Activated CD8-positive, alpha-beta memory T cell treated with anti-CD3 and anti-CD28 coated beads, Interleukin-2, amount 10 ng/mL, durations not matched to agents 7 days and 5 days (primary cell): ENCODE measurements at regions not wholly inside any gene's neighbourhood (a gene's known extent, or its start where the extent isn't known, plus 50 kb on each side); places are given as distances from the start of the nearest gene placed in this dataset.

Experiments
- ATAC-seq: fragments of 150-1000 bp; cut with Tn5 transposase; one replicate; pipeline ENCODE4 v1.10.0; 2021; ENCODE audit warnings: moderate library complexity
- CTCF ChIA-PET: fragments of 350-600 bp; sonication (Branson Sonifier 250); formaldehyde crosslinking; loops from one replicate; lab custom pipeline; 2021; ENCODE audit warnings: antibody characterized with exemption; lab: Charles Lee
- DNase-seq: peaks from one replicate; pipeline ENCODE4 v3.0.0-alpha.2; 2020
- H3K27ac Mint-ChIP-seq: one replicate; pipeline ENCODE4 v1.8.0; 2021; ENCODE audit warnings: mild to moderate bottlenecking, mixed read lengths
- H3K27me3 Mint-ChIP-seq: one replicate; pipeline ENCODE4 v1.8.0; 2021; ENCODE audit warnings: mixed read lengths
- H3K36me3 Mint-ChIP-seq: one replicate; pipeline ENCODE4 v1.8.0; 2021; ENCODE audit warnings: mild to moderate bottlenecking, mixed read lengths
- H3K4me1 Mint-ChIP-seq: one replicate; pipeline ENCODE4 v1.8.0; 2021; ENCODE audit warnings: mixed read lengths
- H3K4me3 Mint-ChIP-seq: one replicate; pipeline ENCODE4 v1.8.0; 2021; ENCODE audit warnings: mild to moderate bottlenecking, moderate library complexity, mixed read lengths
- H3K9me3 Mint-ChIP-seq: one replicate; pipeline ENCODE4 v1.8.0; 2022; ENCODE audit warnings: low read depth, mixed read lengths

GRCh38 chr4:189035654-189036053 lies 896.4 kb downstream of the TRIML1 start:
- Mint-ChIP-seq H3K9me3 (peaks cover 17% of the 10 kb centered on the region), H3K36me3 (no peaks in the 10 kb centered on the region), H3K4me3 (no peak overlapping the region), H3K4me1 (no peaks in the 10 kb centered on the region), H3K27me3 (no peaks in the 10 kb centered on the region), H3K27ac (no peak overlapping the region)
- CTCF ChIA-PET = no interaction called here
- ATAC-seq (no peak), DNase-seq (no peak)

GRCh38 chr4:189036906-189037305 lies 897.7 kb downstream of the TRIML1 start:
- H3K27ac Mint-ChIP-seq = no peak overlapping the region
- ATAC-seq (no peak), DNase-seq (no peak)
- H3K27me3 Mint-ChIP-seq = no peaks in the 10 kb centered on the region
- no peak overlapping the region for H3K4me3 Mint-ChIP-seq
- CTCF ChIA-PET = no interaction called here
- no peaks in the 10 kb centered on the region for H3K4me1 Mint-ChIP-seq
- peaks cover 15% of the 10 kb centered on the region for H3K9me3 Mint-ChIP-seq
- no peaks in the 10 kb centered on the region for H3K36me3 Mint-ChIP-seq

- H3K9me3 Mint-ChIP-seq = no peaks in the 10 kb centered on the region
- H3K4me1 Mint-ChIP-seq = no peaks in the 10 kb centered on the region
- H3K4me3 Mint-ChIP-seq = no peak overlapping the region
- no peak overlapping the region for H3K27ac Mint-ChIP-seq
- CTCF ChIA-PET = no interaction called here
- no peaks in the 10 kb centered on the region for H3K36me3 Mint-ChIP-seq
- no peaks in the 10 kb centered on the region for H3K27me3 Mint-ChIP-seq
- ATAC-seq = no peak
- DNase-seq = no peak
These were observed 894.0 kb upstream of the FRG1 start for GRCh38 chr4:189046642-189047041.

GRCh38 chr4:189048119-189048518 lies 892.6 kb upstream of the FRG1 start:
- H3K4me3 Mint-ChIP-seq = no peak overlapping the region
- ATAC-seq (no peak), DNase-seq (no peak)
- no peaks in the 10 kb centered on the region for H3K9me3 Mint-ChIP-seq
- no peaks in the 10 kb centered on the region for H3K36me3 Mint-ChIP-seq
- no peak overlapping the region for H3K27ac Mint-ChIP-seq
- H3K27me3 Mint-ChIP-seq = no peaks in the 10 kb centered on the region
- H3K4me1 Mint-ChIP-seq = no peaks in the 10 kb centered on the region
- CTCF ChIA-PET = no interaction called here

- Mint-ChIP-seq H3K4me1 (no peaks in the 10 kb centered on the region), H3K27me3 (no peaks in the 10 kb centered on the region), H3K9me3 (peaks cover 3% of the 10 kb centered on the region), H3K4me3 (no peak overlapping the region), H3K36me3 (no peaks in the 10 kb centered on the region), H3K27ac (no peak overlapping the region)
- DNase-seq (no peak), ATAC-seq (no peak)
- CTCF ChIA-PET = no interaction called here
These were observed 891.0 kb upstream of the FRG1 start for GRCh38 chr4:189049682-189050081.

- Mint-ChIP-seq H3K27ac (no peak overlapping the region), H3K4me1 (no peaks in the 10 kb centered on the region), H3K4me3 (no peak overlapping the region), H3K9me3 (peaks cover 3% of the 10 kb centered on the region), H3K27me3 (no peaks in the 10 kb centered on the region), H3K36me3 (no peaks in the 10 kb centered on the region)
- DNase-seq = no peak
- CTCF ChIA-PET = no interaction called here
- no peak for ATAC-seq
These were observed 890.0 kb upstream of the FRG1 start for GRCh38 chr4:189050643-189051042.

GRCh38 chr4:189053621-189054020 lies 887.1 kb upstream of the FRG1 start:
- ATAC-seq (no peak), DNase-seq (no peak)
- no peaks in the 10 kb centered on the region for H3K36me3 Mint-ChIP-seq
- CTCF ChIA-PET = no interaction called here
- no peaks in the 10 kb centered on the region for H3K27me3 Mint-ChIP-seq
- no peak overlapping the region for H3K4me3 Mint-ChIP-seq
- H3K4me1 Mint-ChIP-seq = no peaks in the 10 kb centered on the region
- peaks cover 3% of the 10 kb centered on the region for H3K9me3 Mint-ChIP-seq
- H3K27ac Mint-ChIP-seq = no peak overlapping the region

GRCh38 chr4:189060104-189060503 lies 880.6 kb upstream of the FRG1 start:
- Mint-ChIP-seq H3K36me3 (no peaks in the 10 kb centered on the region), H3K4me3 (no peak overlapping the region), H3K9me3 (peaks cover 4% of the 10 kb centered on the region), H3K27me3 (no peaks in the 10 kb centered on the region), H3K4me1 (no peaks in the 10 kb centered on the region), H3K27ac (no peak overlapping the region)
- no peak for ATAC-seq
- CTCF ChIA-PET = no interaction called here
- DNase-seq = no peak

GRCh38 chr4:189062047-189062820 lies 878.4 kb upstream of the FRG1 start:
- Mint-ChIP-seq H3K4me1 (no peaks in the 10 kb centered on the region), H3K27ac (no peak overlapping the region), H3K9me3 (peaks cover 4% of the 10 kb centered on the region), H3K36me3 (no peaks in the 10 kb centered on the region), H3K4me3 (no peak overlapping the region), H3K27me3 (no peaks in the 10 kb centered on the region)
- ATAC-seq (no peak), DNase-seq (no peak)
- CTCF ChIA-PET = no interaction called here

- Mint-ChIP-seq H3K27me3 (no peaks in the 10 kb centered on the region), H3K27ac (no peak overlapping the region), H3K9me3 (peaks cover 10% of the 10 kb centered on the region), H3K36me3 (no peaks in the 10 kb centered on the region), H3K4me1 (no peaks in the 10 kb centered on the region), H3K4me3 (no peak overlapping the region)
- DNase-seq = no peak
- CTCF ChIA-PET = no interaction called here
- no peak for ATAC-seq
These were observed 870.9 kb upstream of the FRG1 start for GRCh38 chr4:189069772-189070171.

- Mint-ChIP-seq H3K4me1 (no peaks in the 10 kb centered on the region), H3K4me3 (no peak overlapping the region), H3K9me3 (peaks cover 8% of the 10 kb centered on the region), H3K27ac (no peak overlapping the region), H3K36me3 (no peaks in the 10 kb centered on the region), H3K27me3 (no peaks in the 10 kb centered on the region)
- CTCF ChIA-PET = no interaction called here
- ATAC-seq (no peak), DNase-seq (no peak)
These were observed 869.4 kb upstream of the FRG1 start for GRCh38 chr4:189071241-189071640.

- H3K4me3 Mint-ChIP-seq = no peak overlapping the region
- peaks cover 8% of the 10 kb centered on the region for H3K9me3 Mint-ChIP-seq
- H3K4me1 Mint-ChIP-seq = no peaks in the 10 kb centered on the region
- DNase-seq (no peak), ATAC-seq (no peak)
- H3K36me3 Mint-ChIP-seq = no peaks in the 10 kb centered on the region
- no peaks in the 10 kb centered on the region for H3K27me3 Mint-ChIP-seq
- CTCF ChIA-PET = no interaction called here
- no peak overlapping the region for H3K27ac Mint-ChIP-seq
These were observed 866.9 kb upstream of the FRG1 start for GRCh38 chr4:189073739-189074138.

- no peaks in the 10 kb centered on the region for H3K27me3 Mint-ChIP-seq
- no peak for DNase-seq
- H3K4me3 Mint-ChIP-seq = no peak overlapping the region
- CTCF ChIA-PET = no interaction called here
- H3K27ac Mint-ChIP-seq = no peak overlapping the region
- no peak for ATAC-seq
- H3K4me1 Mint-ChIP-seq = no peaks in the 10 kb centered on the region
- no peaks in the 10 kb centered on the region for H3K36me3 Mint-ChIP-seq
- peaks cover 3% of the 10 kb centered on the region for H3K9me3 Mint-ChIP-seq
These were observed 858.8 kb upstream of the FRG1 start for GRCh38 chr4:189081826-189082225.

- peaks cover 3% of the 10 kb centered on the region for H3K9me3 Mint-ChIP-seq
- H3K27ac Mint-ChIP-seq = no peak overlapping the region
- H3K36me3 Mint-ChIP-seq = no peaks in the 10 kb centered on the region
- CTCF ChIA-PET = no interaction called here
- no peaks in the 10 kb centered on the region for H3K27me3 Mint-ChIP-seq
- H3K4me1 Mint-ChIP-seq = no peaks in the 10 kb centered on the region
- DNase-seq = no peak
- no peak for ATAC-seq
- no peak overlapping the region for H3K4me3 Mint-ChIP-seq
These were observed 856.9 kb upstream of the FRG1 start for GRCh38 chr4:189083769-189084168.

- Mint-ChIP-seq H3K36me3 (no peaks in the 10 kb centered on the region), H3K4me3 (no peak overlapping the region), H3K9me3 (peaks cover 3% of the 10 kb centered on the region), H3K27ac (no peak overlapping the region), H3K27me3 (no peaks in the 10 kb centered on the region), H3K4me1 (no peaks in the 10 kb centered on the region)
- ATAC-seq (no peak), DNase-seq (no peak)
- CTCF ChIA-PET = no interaction called here
These were observed 856.0 kb upstream of the FRG1 start for GRCh38 chr4:189084671-189085070.
